Activated T-helper 1 cell treated with Interleukin-2 at 50 U/mL for 16 hours (primary cell): ENCODE measurements at regions not wholly inside any gene's neighbourhood (a gene's known extent, or its start where the extent isn't known, plus 50 kb on each side); places are given as distances from the start of the nearest gene placed in this dataset.
"Not testable (repeated sequence)": the region's sequence is repeated elsewhere in the genome, so short reads cannot be mapped to it uniquely, and the experiment has no call there.

Experiments
- DNase-seq: peaks from one replicate; pipeline ENCODE4 v3.0.0-alpha.2; 2020; ENCODE audit warnings: low read depth

DNA sequence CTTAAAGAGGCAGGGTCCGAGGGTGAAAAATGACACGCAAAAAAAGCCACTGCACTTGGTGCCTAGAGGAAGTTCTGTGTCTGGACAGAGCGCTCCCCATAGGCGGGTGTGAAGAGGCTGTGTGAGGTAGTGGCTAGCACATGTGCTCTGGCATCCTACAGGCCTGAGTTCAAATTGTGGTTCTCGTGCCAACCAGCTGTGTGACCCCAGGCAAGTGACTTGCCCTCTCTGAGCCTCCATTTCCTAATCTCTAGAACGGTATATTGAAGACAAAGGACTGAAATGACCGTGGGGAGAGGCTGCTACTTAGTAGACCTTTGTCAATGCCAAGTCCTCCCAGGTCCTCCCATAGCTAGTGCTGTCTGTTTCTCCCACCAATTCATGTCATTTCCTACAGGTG lies 79.1 kb upstream of the MYL10 start:
- DNase-seq: no peak

GRCh38 chr7:101712652-101713051 lies 83.6 kb upstream of the MYL10 start:
- no peak for DNase-seq

GRCh38 chr7:101714097-101714496 lies 85.0 kb upstream of the MYL10 start:
- DNase-seq: no peak

- DNase-seq: no peak
Measured at GRCh38 chr7:101717628-101718357, 88.7 kb upstream of the MYL10 start.

DNA sequence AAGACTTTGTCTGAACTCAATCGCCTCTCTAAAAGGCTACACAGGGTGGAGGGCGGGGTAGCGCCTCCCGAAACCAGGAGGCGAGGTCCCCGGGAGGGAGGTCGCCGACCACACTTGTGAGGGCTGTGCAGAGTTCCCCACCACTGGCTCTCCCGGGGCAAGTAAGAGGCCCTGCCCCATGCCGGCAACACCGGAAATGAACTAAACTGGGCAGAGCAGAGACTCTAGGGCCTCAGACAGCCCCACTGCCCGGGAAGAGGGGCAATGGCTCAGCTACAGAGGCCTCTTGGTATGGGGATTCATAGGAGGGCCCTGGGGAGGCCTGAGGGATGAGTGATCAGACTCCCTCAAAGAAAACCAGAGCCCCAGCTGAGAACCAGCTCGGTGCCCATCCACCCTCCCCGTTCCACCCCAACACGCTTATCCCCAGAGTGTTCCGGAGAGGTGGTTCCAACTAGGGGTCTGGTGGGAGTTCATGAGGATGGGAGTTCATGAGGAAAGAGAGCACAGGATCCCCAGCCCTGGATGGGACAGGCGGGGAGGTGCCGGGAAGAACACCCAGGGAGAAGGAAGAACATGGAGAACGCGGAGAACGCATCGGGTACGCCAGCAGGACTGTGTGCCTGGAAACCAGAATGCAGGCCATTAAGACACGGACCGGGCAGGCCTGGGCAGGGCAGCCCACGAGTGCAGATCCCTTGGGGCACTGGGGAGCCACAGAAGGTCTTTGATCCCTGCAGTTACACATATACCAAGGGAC lies 89.4 kb upstream of the MYL10 start:
- no peak for DNase-seq

GRCh38 chr7:101719123-101719470 lies 90.0 kb upstream of the MYL10 start:
- DNase-seq: no peak

DNA sequence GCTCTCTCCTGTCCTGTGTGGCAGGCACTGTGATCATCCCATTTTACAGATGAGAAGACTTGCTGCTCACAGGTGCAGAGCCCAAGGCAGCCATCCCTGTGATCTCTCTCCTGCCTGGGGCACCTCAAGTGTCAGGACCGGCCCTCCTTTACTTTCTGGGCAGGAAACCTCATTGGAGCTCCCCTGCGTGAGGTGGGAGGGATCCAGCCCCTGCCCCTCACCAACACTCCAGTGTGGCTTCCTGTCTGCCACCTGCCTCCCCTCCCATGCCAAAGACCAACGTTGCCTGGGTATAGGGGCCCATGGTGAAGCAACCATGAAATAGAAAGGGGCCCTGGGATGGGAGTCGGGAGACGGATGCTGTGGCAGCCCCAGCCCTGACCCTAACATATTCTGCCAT lies 91.2 kb upstream of the MYL10 start:
- DNase-seq: no peak

- DNase-seq: no peak
Measured at GRCh38 chr7:101722247-101722646, 93.2 kb upstream of the MYL10 start.

GRCh38 chr7:101723835-101724234 lies 93.6 kb upstream of the CUX1 start:
- DNase-seq: no peak

DNA sequence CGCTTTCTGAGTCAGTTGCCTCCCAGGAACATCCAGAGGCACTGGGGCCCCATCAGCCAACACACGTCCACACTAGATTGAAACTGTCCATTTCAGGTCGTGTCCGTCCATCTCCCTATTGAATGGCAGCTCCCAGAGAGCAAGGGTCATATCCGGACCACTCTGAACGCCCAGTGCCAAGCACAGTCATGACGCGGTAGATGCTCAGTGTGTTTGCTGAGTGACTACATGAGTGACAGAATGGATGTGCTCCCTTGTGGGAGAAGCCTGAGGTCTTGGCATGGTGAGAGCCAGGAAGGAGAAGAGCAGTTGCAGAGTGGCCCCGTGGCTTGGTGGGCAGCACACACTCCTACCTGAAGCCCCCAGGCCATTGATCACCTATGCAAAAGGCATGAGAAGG lies 92.5 kb upstream of the CUX1 start:
- DNase-seq: no peak

- no peak for DNase-seq
Measured at GRCh38 chr7:101725921-101726320, 91.5 kb upstream of the CUX1 start.

GRCh38 chr7:101727184-101727583 lies 90.2 kb upstream of the CUX1 start:
- no peak for DNase-seq

GRCh38 chr7:101728128-101728527 lies 89.3 kb upstream of the CUX1 start:
- DNase-seq: no peak

DNA sequence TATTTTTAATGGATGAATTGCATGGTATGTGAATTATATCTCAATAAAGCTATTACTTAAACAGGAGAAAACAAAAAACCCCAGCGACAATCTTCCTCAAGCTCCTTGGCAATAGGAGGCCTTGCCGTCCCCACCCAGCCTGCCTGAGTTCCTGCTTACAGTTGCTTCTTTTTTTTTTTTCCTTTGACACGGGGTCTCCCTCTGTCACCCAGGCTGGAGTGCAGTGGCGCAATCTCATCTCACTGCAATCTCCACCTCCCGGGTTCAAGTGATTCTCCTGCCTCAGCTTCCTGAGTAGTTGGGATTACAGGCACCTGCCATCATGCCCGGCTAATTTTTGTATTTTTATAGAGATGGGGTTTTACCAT lies 88.6 kb upstream of the CUX1 start:
- not testable (repeated sequence) for DNase-seq

DNA sequence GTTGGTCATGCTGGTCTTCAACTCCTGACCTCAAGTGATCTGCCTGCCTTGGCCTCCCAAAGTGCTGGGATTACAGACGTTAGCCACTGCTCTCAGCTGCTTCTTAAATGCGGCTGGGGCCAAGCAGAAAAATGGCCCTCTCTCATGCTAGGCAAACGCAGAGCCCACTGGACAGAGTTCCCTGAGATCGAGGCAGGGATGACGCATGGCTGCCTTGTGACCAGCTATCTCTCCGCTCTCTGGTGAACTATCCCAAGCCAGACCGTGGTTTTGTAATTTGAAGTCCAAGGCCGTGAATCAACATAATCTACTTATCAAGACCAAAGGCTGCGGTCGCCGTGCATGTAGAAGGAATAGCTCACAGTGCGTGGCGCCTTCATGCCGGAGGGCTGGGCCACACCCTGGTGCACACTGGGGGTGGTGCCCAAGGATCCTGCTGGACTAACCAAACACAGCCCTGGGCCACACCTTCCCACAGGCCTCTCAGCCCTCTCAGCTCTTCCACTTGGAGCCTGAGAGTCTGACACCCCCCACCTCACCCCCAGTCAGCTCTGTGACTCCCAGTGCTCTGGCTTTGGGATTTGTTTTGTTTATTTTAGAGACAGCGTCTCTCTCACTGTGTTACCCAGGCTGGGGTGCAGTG lies 88.1 kb upstream of the CUX1 start:
- DNase-seq: no peak

- DNase-seq: no peak
Measured at GRCh38 chr7:101731502-101732084, 85.8 kb upstream of the CUX1 start.

GRCh38 chr7:101733713-101734475 lies 83.5 kb upstream of the CUX1 start:
- no peak for DNase-seq

GRCh38 chr7:101736084-101736483 lies 81.3 kb upstream of the CUX1 start:
- no peak for DNase-seq

DNA sequence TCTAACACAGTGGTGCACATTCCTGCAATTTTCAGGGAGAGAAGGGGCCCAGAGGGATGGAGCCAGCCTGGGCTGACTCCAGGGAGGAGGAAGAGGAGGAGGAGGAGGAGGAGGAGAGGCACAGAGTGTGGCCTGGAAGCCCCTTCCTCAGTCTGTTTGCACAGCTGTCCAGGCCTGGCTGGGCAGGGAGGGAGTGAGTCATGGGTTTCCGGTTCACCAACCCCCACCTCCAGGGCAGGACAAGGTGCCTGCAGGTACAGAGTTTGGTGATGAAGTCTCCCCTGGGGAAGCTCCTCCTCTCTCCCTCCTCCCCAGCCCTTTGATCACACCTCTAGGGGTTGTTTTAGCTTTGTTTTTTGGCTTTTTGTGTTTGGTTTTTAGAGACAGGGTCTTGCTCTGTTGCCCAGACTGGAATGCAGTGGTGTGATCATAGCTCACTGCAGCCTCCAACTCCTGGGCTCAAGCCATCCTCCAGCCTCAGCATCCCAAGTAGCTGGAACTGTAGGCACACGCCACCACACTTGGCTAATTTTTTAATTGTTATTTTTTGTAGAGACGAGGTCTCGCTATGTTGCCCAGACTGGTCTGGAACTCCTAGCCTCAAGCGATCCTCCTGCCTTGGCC lies 77.5 kb upstream of the CUX1 start:
- DNase-seq: no peak

DNA sequence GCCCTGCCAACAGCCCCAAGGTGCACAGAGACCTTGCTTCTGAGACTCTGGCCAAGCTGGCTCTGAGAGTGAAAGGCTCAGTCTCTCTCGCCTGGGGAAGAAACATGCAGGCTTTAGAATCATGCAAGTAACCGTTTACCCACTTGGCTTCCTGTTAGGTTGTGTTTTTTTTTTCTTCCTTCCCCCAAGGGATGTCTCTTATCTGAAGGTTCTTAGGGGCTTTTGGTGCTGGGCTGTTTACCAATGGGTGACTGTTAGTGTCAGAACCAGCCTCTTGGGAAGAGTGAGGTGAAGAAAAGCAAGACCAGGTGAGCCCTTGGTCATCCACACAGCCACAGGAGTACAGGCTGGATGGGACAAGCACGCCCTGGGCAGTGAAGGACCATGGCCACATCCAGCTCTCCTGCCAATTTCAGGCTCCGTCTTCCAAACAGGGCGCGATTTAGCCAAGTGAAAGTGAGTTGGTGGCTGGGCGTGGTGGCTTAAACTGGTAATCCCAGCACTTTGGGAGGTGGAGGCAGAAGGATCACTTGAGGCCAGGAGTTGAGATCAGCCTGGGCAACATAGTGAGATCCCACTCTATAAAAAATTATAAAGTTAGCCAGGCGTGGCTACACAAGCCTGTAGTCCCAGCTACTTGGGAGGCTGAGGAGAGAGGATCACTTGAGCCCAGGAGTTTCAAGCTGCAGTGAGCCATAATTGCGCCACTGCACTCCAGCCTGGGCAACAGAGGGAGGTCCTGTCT lies 76.3 kb upstream of the CUX1 start:
- DNase-seq: no peak
